Body of pancreas (tissue), 4 donors: ENCODE measurements at regions not wholly inside any gene's neighbourhood (a gene's known extent, or its start where the extent isn't known, plus 50 kb on each side); places are given as distances from the start of the nearest gene placed in this dataset.
A peak's percentile ranks its signal among the peaks of the same experiment; 100 is the strongest.

Experiments used
- ATAC-seq: fragments of 150-250 bp; one replicate; pipeline ENCODE4 v1.9.1; 2016
- DNase-seq, 4 donors: peaks; one replicate each; pipeline ENCODE4 v3.0.0-alpha.2; 2019
- H3K27ac ChIP-seq, 4 donors: fragments of 200-600 bp; sonication (generic); 1 replicate in 3 of 4; 2 replicates in 1 of 4; pipeline versions ENCODE4 v1.5.1 to v1.6.1; 2016 to 2019; ENCODE audit warnings: mild to moderate bottlenecking in 1 of 4, mixed read lengths in 1 of 4, moderate library complexity in 1 of 4
- H3K27me3 ChIP-seq, 2 donors: fragments of 200-600 bp; sonication (generic); one replicate each; pipeline ENCODE4 v1.6.0; 2016; ENCODE audit warnings: mild to moderate bottlenecking in 1 of 2
- H3K36me3 ChIP-seq, 2 donors: fragments of 200-600 bp; sonication (generic); replicated peaks in 1 of 2; 2 replicates each; pipeline ENCODE4 v1.5.1; 2016; ENCODE audit warnings: low read depth in 2 of 2; ENCODE audit not compliant: insufficient read depth in 1 of 2
- H3K4me1 ChIP-seq: fragments of 200-600 bp; sonication (generic); one replicate; pipeline ENCODE4 v1.6.0; 2016
- H3K4me3 ChIP-seq, 2 donors: fragments of 200-600 bp; sonication (generic); 1 replicate in 1 of 2; 2 replicates in 1 of 2; pipeline ENCODE4 v1.5.1; 2016 to 2019
- H3K9me3 ChIP-seq, 3 donors: fragments of 200-600 bp; sonication (generic); 1 replicate in 2 of 3; 2 replicates in 1 of 3; pipeline ENCODE4 v1.5.1; 2016
- POLR2A ChIP-seq, 3 donors: fragments of 450-650 bp; IDR thresholded peaks; one replicate each; pipeline ENCODE4 v1.6.1; 2016; ENCODE audit warnings: antibody characterized with exemption in 3 of 3, mild to moderate bottlenecking in 2 of 3
- WGBS, 2 donors: methylation state at CpG; one replicate each; pipeline ENCODE4 v1.1.5; 2017; 5-methylcytosine and 5-hydroxymethylcytosine counted together
- intact Hi-C: fragments of 100-400 bp; cut with DNase I; formaldehyde crosslinking; loops from one replicate; pipeline ENCODE4 v1.15.1; 2023
- TF ChIP-seq, protein P1 (sequence below), 7 experiments: fragments of 450-650 bp in 4 of 7; fragments of 200-600 bp in 3 of 7; sonication (generic) in 3 of 7; IDR thresholded peaks; one replicate each; pipeline ENCODE4 v1.5.1; 2016 to 2019; ENCODE audit warnings: antibody characterized with exemption in 7 of 7

DNA sequence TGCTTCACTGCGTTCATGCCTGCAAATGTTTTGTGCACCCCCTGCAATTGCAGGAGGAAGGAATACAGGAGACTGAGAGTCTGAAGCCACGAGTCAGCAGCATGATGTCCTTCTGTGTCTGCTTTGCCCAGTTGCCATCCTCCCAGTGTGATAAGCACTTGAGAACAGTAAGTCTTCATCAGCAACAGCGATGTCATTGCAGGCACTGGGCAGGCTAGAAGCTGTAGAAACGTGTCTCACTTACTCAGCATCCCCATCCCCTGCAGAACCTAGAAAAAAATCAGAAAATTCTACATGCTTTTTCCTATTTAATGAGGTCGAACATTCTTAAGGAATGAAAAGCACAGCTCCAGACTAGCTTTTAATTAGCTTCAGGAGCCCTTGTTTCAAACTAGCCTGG lies 156.5 kb upstream of the LPP start:
- no peak for ATAC-seq
- 44 to 66% methylated on average over 5 of the region's 5 CpGs for WGBS, 2 donors
- H3K4me3 ChIP-seq = no peak overlapping the region
- H3K9me3 ChIP-seq = no peaks in the 10 kb centered on the region
- no peaks in the 10 kb centered on the region for H3K36me3 ChIP-seq
- H3K27me3 ChIP-seq = no peaks in the 10 kb centered on the region
- no peak for DNase-seq
- no peak for TF ChIP-seq POLR2A (IDR thresholded peaks at IDR 0.05)
- TF ChIP-seq, protein P1, sequence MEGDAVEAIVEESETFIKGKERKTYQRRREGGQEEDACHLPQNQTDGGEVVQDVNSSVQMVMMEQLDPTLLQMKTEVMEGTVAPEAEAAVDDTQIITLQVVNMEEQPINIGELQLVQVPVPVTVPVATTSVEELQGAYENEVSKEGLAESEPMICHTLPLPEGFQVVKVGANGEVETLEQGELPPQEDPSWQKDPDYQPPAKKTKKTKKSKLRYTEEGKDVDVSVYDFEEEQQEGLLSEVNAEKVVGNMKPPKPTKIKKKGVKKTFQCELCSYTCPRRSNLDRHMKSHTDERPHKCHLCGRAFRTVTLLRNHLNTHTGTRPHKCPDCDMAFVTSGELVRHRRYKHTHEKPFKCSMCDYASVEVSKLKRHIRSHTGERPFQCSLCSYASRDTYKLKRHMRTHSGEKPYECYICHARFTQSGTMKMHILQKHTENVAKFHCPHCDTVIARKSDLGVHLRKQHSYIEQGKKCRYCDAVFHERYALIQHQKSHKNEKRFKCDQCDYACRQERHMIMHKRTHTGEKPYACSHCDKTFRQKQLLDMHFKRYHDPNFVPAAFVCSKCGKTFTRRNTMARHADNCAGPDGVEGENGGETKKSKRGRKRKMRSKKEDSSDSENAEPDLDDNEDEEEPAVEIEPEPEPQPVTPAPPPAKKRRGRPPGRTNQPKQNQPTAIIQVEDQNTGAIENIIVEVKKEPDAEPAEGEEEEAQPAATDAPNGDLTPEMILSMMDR (IDR thresholded peaks at IDR 0.05) = no peak
- H3K4me1 ChIP-seq = peaks cover 31% of the 10 kb centered on the region
- H3K27ac ChIP-seq = no peak overlapping the region
- intact Hi-C loops = no loop called here

- Histone ChIP-seq H3K4me3 (no peak overlapping the region), H3K4me1 (peaks cover 36% of the 10 kb centered on the region), H3K36me3 (no peaks in the 10 kb centered on the region), H3K27ac (no peak overlapping the region), H3K9me3 (no peaks in the 10 kb centered on the region), H3K27me3 (no peaks in the 10 kb centered on the region)
- ATAC-seq = no peak
- intact Hi-C loops = no loop called here
- no peak for DNase-seq
- no peak for TF ChIP-seq POLR2A (IDR thresholded peaks at IDR 0.05)
- TF ChIP-seq, protein P1 (IDR thresholded peaks at IDR 0.05) = no peak
- WGBS, 2 donors = 49 to 54% methylated on average over 9 of the region's 9 CpGs
Measured at GRCh38 chr3:187997946-187998561, 155.9 kb upstream of the LPP start.

DNA sequence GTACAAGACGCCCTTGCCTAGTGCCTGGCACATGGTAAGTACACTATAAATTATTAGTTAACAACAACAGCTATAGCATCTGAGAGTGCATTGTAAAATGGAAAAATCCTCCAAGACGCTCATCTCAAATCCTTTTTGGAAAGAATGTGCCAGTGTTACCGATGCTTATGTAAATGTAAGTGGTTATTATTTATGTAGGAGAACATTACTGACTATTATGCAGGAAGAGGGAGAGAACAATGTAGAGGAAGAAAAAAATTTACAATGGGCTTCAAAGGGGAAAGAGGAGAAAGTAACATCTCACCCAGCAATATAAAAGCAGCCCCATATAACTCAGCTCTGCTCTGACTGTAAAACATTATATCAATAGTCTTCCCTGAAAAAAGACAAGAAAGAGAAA lies 155.3 kb upstream of the LPP start:
- no peaks in the 10 kb centered on the region for H3K9me3 ChIP-seq
- no peak overlapping the region for H3K27ac ChIP-seq
- H3K36me3 ChIP-seq = no peaks in the 10 kb centered on the region
- H3K4me1 ChIP-seq = peaks cover 42% of the 10 kb centered on the region
- TF ChIP-seq, protein P1 (IDR thresholded peaks at IDR 0.05) = no peak
- TF ChIP-seq POLR2A (IDR thresholded peaks at IDR 0.05) = no peak
- H3K4me3 ChIP-seq = no peak overlapping the region
- intact Hi-C loops = no loop called here
- 77 to 83% methylated on average over 3 of the region's 3 CpGs for WGBS, 2 donors
- no peak for DNase-seq
- no peaks in the 10 kb centered on the region for H3K27me3 ChIP-seq
- ATAC-seq = no peak

DNA sequence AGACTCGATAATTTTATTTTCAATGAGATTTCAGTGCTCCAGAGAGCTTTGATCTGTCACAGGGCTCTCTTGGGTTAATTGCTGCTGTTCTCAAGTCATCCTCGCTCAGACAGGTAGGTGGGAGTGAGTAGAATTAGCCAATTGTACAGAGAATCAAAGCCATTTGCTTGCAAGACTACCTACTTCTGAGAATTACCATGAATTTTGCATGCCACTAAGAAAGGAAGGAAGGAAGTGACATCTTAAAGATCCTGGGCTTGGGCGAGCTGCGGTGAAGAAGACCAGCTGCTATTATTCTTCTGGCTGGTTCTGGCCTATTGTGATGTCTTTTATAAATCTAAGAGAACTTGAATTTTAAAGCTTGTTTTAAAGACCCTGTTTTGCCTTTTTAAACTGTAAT lies 154.1 kb upstream of the LPP start:
- no peak overlapping the region for H3K27ac ChIP-seq
- no peak for TF ChIP-seq POLR2A (IDR thresholded peaks at IDR 0.05)
- TF ChIP-seq, protein P1 (IDR thresholded peaks at IDR 0.05) = no peak
- WGBS, 2 donors = 75 to 82% methylated on average over 4 of the region's 4 CpGs
- H3K4me1 ChIP-seq = peaks cover 51% of the 10 kb centered on the region
- no peak for ATAC-seq
- no peaks in the 10 kb centered on the region for H3K36me3 ChIP-seq
- no peaks in the 10 kb centered on the region for H3K27me3 ChIP-seq
- intact Hi-C loops = no loop called here
- H3K4me3 ChIP-seq = no peak overlapping the region
- H3K9me3 ChIP-seq = no peaks in the 10 kb centered on the region
- DNase-seq = no peak

GRCh38 chr3:188000361-188000861 lies 153.5 kb upstream of the LPP start:
- no peak for TF ChIP-seq POLR2A (IDR thresholded peaks at IDR 0.05)
- TF ChIP-seq, protein P1 (IDR thresholded peaks at IDR 0.05) = no peak
- 36 to 40% methylated on average over 6 of the region's 6 CpGs for WGBS, 2 donors
- Histone ChIP-seq H3K36me3 (no peaks in the 10 kb centered on the region), H3K27ac (peak overlapping the region in 1 of 4 donors; percentile 24), H3K4me3 (no peak overlapping the region), H3K9me3 (no peaks in the 10 kb centered on the region), H3K27me3 (no peaks in the 10 kb centered on the region), H3K4me1 (peaks cover 51% of the 10 kb centered on the region)
- ATAC-seq (peak; percentile 22), DNase-seq (peak; percentile 33 to 43 (median 42))
- intact Hi-C loops = no loop called here
